GM19351 (cell line): ENCODE measurements at regions not wholly inside any gene's neighbourhood (a gene's known extent, or its start where the extent isn't known, plus 50 kb on each side); places are given as distances from the start of the nearest gene placed in this dataset.

ENCODE experiments used
- ATAC-seq: cut with Tn5 transposase; IDR thresholded peaks from one replicate; pipeline ENCODE4 v1.9.1; 2021; ENCODE audit warnings: mild to moderate bottlenecking, moderate library complexity; ENCODE audit not compliant: unreplicated experiment

- no peak for ATAC-seq
These were observed 146.9 kb downstream of the TFEC start for GRCh38 chr7:115883629-115884028.

GRCh38 chr7:115881476-115881875, 149.1 kb downstream of the TFEC start:
- ATAC-seq = no peak

GRCh38 chr7:115879171-115879570, 151.4 kb downstream of the TFEC start:
- no peak for ATAC-seq

- ATAC-seq = no peak
These were observed 160.8 kb downstream of the TFEC start for GRCh38 chr7:115869801-115870200.

- ATAC-seq = no peak
These were observed 161.4 kb downstream of the TFEC start for GRCh38 chr7:115869190-115869589.

- ATAC-seq = no peak
These were observed 162.2 kb downstream of the TFEC start for GRCh38 chr7:115868369-115868768.

GRCh38 chr7:115864082-115864481, 166.5 kb downstream of the TFEC start:
- ATAC-seq = peak; percentile 42

GRCh38 chr7:115851291-115851690, 179.3 kb downstream of the TFEC start:
- peak; percentile 52 for ATAC-seq

- no peak for ATAC-seq
These were observed 179.8 kb downstream of the TFEC start for GRCh38 chr7:115850774-115851173.

- no peak for ATAC-seq
These were observed 185.7 kb downstream of the TFEC start for GRCh38 chr7:115844857-115845256.

GRCh38 chr7:115840702-115841101, 189.9 kb downstream of the TFEC start:
- ATAC-seq = no peak

GRCh38 chr7:115838829-115839228, 191.7 kb downstream of the TFEC start:
- ATAC-seq = no peak

GRCh38 chr7:115831371-115831770, 199.2 kb downstream of the TFEC start:
- ATAC-seq = peak; percentile 32

GRCh38 chr7:115827305-115828045, 203.1 kb downstream of the TFEC start:
- peak; percentile 68 for ATAC-seq

- no peak for ATAC-seq
These were observed 205.0 kb downstream of the TFEC start for GRCh38 chr7:115825456-115826115.

- no peak for ATAC-seq
These were observed 207.8 kb downstream of the TFEC start for GRCh38 chr7:115822801-115823200.

GRCh38 chr7:115822380-115822779, 208.2 kb downstream of the TFEC start:
- no peak for ATAC-seq

- ATAC-seq = no peak
These were observed 214.1 kb downstream of the TFEC start for GRCh38 chr7:115816318-115816974.

GRCh38 chr7:115812794-115813193, 217.8 kb downstream of the TFEC start:
- no peak for ATAC-seq

GRCh38 chr7:115805458-115805857, 225.1 kb downstream of the TFEC start:
- no peak for ATAC-seq

GRCh38 chr7:115802415-115802814, 228.1 kb downstream of the TFEC start:
- no peak for ATAC-seq

GRCh38 chr7:115799430-115799829, 231.1 kb downstream of the TFEC start:
- no peak for ATAC-seq
